SK-N-SH (cell line): ENCODE measurements at regions not wholly inside any gene's neighbourhood (a gene's known extent, or its start where the extent isn't known, plus 50 kb on each side); places are given as distances from the start of the nearest gene placed in this dataset.

Source experiments
- CTCF ChIA-PET: fragments of 300-600, 350-600 bp; formaldehyde crosslinking; extraction: SDS; loops from one replicate; lab custom pipeline; 2021; lab: Yijun Ruan, JAX
- POLR2A ChIA-PET: fragments of 350-600 bp; sonication (Branson Sonifier 250); formaldehyde crosslinking; extraction: SDS; loops from one replicate; lab custom pipeline; 2020; ENCODE audit warnings: antibody characterized with exemption, inconsistent platforms; lab: Yijun Ruan, JAX
- DNase-seq: peaks from one replicate; pipeline ENCODE4 v3.0.0; 2012
- H2AFZ ChIP-seq: fragments of 200-600 bp; sonication (generic); 2 replicates; pipeline ENCODE4 v1.8.1; 2016; ENCODE audit warnings: antibody characterized with exemption, mild to moderate bottlenecking, low read depth
- H3F3A ChIP-seq: fragments of 200-600 bp; sonication (generic); replicated peaks from 2 replicates; pipeline ENCODE3; 2016; ENCODE audit warnings: antibody characterized with exemption, mild to moderate bottlenecking; ENCODE audit not compliant: insufficient read depth
- H3K27ac ChIP-seq, 2 experiments: fragments of 200-500 bp in 1 of 2; fragments of 200-600 bp in 1 of 2; sonication (Bioruptor generic) in 1 of 2; sonication (generic), shearing (Covaris generic) in 1 of 2; 2 replicates each; pipeline versions ENCODE4 v1.5.1 to v1.6.1; 2014 to 2016; ENCODE audit warnings: low read depth in 2 of 2, inconsistent platforms in 1 of 2, low read length in 1 of 2, mild to moderate bottlenecking in 1 of 2, mixed read lengths in 1 of 2
- H3K27me3 ChIP-seq: fragments of 200-600 bp; sonication (generic), shearing (Covaris generic); 2 replicates; pipeline ENCODE4 v1.6.1; 2016; ENCODE audit warnings: mixed run types; ENCODE audit not compliant: insufficient read depth
- H3K36me3 ChIP-seq, 2 experiments: fragments of 200-500 bp in 1 of 2; fragments of 200-600 bp in 1 of 2; sonication (Bioruptor generic) in 1 of 2; sonication (generic) in 1 of 2; replicated peaks in 1 of 2; 2 replicates each; pipeline versions ENCODE3 to v1.5.1; 2014 to 2016; ENCODE audit warnings: low read length in 1 of 2, mild to moderate bottlenecking in 1 of 2; ENCODE audit not compliant: insufficient read depth in 2 of 2, control insufficient read depth in 1 of 2
- H3K4me1 ChIP-seq, 2 experiments: fragments of 200-500 bp in 1 of 2; fragments of 200-600 bp in 1 of 2; sonication (Bioruptor generic) in 1 of 2; sonication (generic), shearing (Covaris generic) in 1 of 2; 2 replicates each; pipeline versions ENCODE4 v1.5.1 to v1.6.1; 2014 to 2016; ENCODE audit warnings: low read depth in 1 of 2, low read length in 1 of 2, mixed run types in 1 of 2; ENCODE audit not compliant: insufficient read depth in 2 of 2, control insufficient read depth in 1 of 2
- H3K4me2 ChIP-seq: fragments of 200-600 bp; sonication (generic), shearing (Covaris generic); 2 replicates; pipeline ENCODE4 v1.6.1; 2017; ENCODE audit warnings: mixed run types
- H3K4me3 ChIP-seq, 2 experiments: fragments of 200-500 bp in 1 of 2; fragments of 200-600 bp in 1 of 2; sonication (Bioruptor generic) in 1 of 2; sonication (generic), shearing (Covaris generic) in 1 of 2; 2 replicates each; pipeline versions ENCODE4 v1.5.1 to v1.8.1; 2014 to 2016; ENCODE audit warnings: low read depth in 2 of 2, inconsistent platforms in 1 of 2, low read length in 1 of 2, mild to moderate bottlenecking in 1 of 2, mixed read lengths in 1 of 2, moderate library complexity in 1 of 2
- H3K79me2 ChIP-seq: fragments of 200-600 bp; sonication (generic); 2 replicates; pipeline ENCODE4 v1.8.1; 2017; ENCODE audit warnings: mild to moderate bottlenecking; ENCODE audit not compliant: insufficient read depth
- H3K9ac ChIP-seq: fragments of 200-600 bp; sonication (generic); 2 replicates; pipeline ENCODE4 v1.6.1; 2017; ENCODE audit warnings: mixed run types
- H3K9me2 ChIP-seq: fragments of 200-600 bp; sonication (generic); 2 replicates; pipeline ENCODE4 v1.6.1; 2017; ENCODE audit warnings: mixed run types
- H3K9me3 ChIP-seq: fragments of 200-600 bp; sonication (generic); 2 replicates; pipeline ENCODE4 v1.6.1; 2017; ENCODE audit warnings: mixed run types, mild to moderate bottlenecking, moderate library complexity
- H4K20me1 ChIP-seq: fragments of 200-600 bp; sonication (generic); 2 replicates; pipeline ENCODE4 v1.6.1; 2017; ENCODE audit warnings: mild to moderate bottlenecking, mixed run types; ENCODE audit not compliant: insufficient read depth
- EP300 ChIP-seq, 2 experiments: IDR thresholded peaks; 2 replicates each; pipeline versions ENCODE4 v1.4.0 to v1.6.1; 2012; ENCODE audit warnings: borderline replicate concordance in 1 of 2, low read depth in 1 of 2, low read length in 1 of 2
- EZH2phosphoT487 ChIP-seq: fragments of 200-600 bp; sonication (generic); IDR thresholded peaks from 2 replicates; pipeline ENCODE4 v1.6.1; 2017; ENCODE audit warnings: low read depth, mixed run types, mild to moderate bottlenecking, antibody characterized with exemption, moderate library complexity, borderline replicate concordance
- FOSL2 ChIP-seq: IDR thresholded peaks from 2 replicates; pipeline ENCODE4 v1.4.0; 2012; ENCODE audit warnings: low read depth, mild to moderate bottlenecking, moderate library complexity, borderline replicate concordance
- FOXJ3 ChIP-seq: sonication (generic); formaldehyde crosslinking; IDR thresholded peaks from 2 replicates; pipeline ENCODE4 v1.5.1; 2020; ENCODE audit warnings: mild to moderate bottlenecking, missing genetic modification reagents
- GABPA ChIP-seq: IDR thresholded peaks from 2 replicates; pipeline ENCODE4 v1.4.0; 2012; ENCODE audit warnings: low read depth, mild to moderate bottlenecking
- GATA2 ChIP-seq: sonication (generic); formaldehyde crosslinking; IDR thresholded peaks from 2 replicates; pipeline ENCODE4 v1.5.0; 2020; ENCODE audit warnings: mild to moderate bottlenecking, missing genetic modification reagents
- JUND ChIP-seq: IDR thresholded peaks from 2 replicates; pipeline ENCODE4 v1.4.0; 2012
- MEF2A ChIP-seq: IDR thresholded peaks from 2 replicates; pipeline ENCODE4 v1.4.0; 2012; ENCODE audit warnings: low read depth, borderline replicate concordance
- NRF1 ChIP-seq: IDR thresholded peaks from 2 replicates; pipeline ENCODE4 v1.6.1; 2012; ENCODE audit warnings: low read depth, mild to moderate bottlenecking, low read length
- RCOR1 ChIP-seq: fragments of 150-350 bp; IDR thresholded peaks from 2 replicates; pipeline ENCODE4 v1.6.1; 2017; ENCODE audit warnings: antibody characterized with exemption, low read length
- RXRA ChIP-seq: IDR thresholded peaks from 2 replicates; pipeline ENCODE4 v1.4.0; 2012; ENCODE audit warnings: low read depth, mild to moderate bottlenecking, borderline replicate concordance
- SIN3A ChIP-seq: IDR thresholded peaks from 2 replicates; pipeline ENCODE4 v1.6.1; 2012; ENCODE audit warnings: low read depth, mild to moderate bottlenecking, low read length, moderate library complexity, borderline replicate concordance
- SMC3 ChIP-seq: IDR thresholded peaks from 2 replicates; pipeline ENCODE4 v1.6.1; 2012; ENCODE audit warnings: low read depth, low read length, improper control_type of control experiment
- TEAD4 ChIP-seq: IDR thresholded peaks from 2 replicates; pipeline ENCODE4 v1.4.0; 2012; ENCODE audit warnings: mild to moderate bottlenecking, borderline replicate concordance; ENCODE audit not compliant: insufficient read depth
- WGBS: methylation state at CpG from one replicate; pipeline ENCODE4 v1.1.6; 2017; ENCODE audit warnings: low lambda C conversion rate; 5-methylcytosine and 5-hydroxymethylcytosine counted together
- TF ChIP-seq, protein P1 (sequence below): fragments of 150-350 bp; IDR thresholded peaks from 2 replicates; pipeline ENCODE4 v1.6.1; 2017; ENCODE audit warnings: antibody characterized with exemption, low read length, low read depth, borderline replicate concordance
- TF ChIP-seq, protein P2 (sequence below): IDR thresholded peaks from 2 replicates; pipeline ENCODE4 v1.4.0; 2012; ENCODE audit warnings: low read depth
- TF ChIP-seq, protein P3 (sequence below): fragments of 150-350 bp; IDR thresholded peaks from 2 replicates; pipeline ENCODE4 v1.6.1; 2016; ENCODE audit warnings: mild to moderate bottlenecking, low read depth, low read length
- TF ChIP-seq, protein P4 (sequence below): IDR thresholded peaks from 2 replicates; pipeline ENCODE4; 2012

DNA sequence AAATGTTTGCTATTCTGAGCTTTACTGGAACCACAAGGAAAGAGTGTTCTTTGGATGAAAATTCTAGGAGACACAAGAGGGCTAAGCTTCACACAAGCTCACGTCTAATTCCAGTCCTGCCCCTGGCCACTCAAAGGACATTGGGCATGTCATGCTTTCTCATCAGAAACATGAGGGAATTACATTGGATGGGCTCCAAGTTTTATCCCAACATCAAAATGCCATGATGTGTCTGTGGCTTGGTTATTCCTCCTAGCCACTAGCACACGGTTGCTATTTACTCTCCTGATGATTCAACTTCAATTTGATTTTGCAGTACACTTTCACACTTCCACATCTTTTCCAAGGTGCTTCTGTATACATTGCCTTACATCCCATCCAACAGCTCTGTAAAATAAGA, 149.6 kb upstream of the FAM9B start:
- H3K36me3 ChIP-seq = no peaks in the 10 kb centered on the region
- H3K9me2 ChIP-seq = no peaks in the 10 kb centered on the region
- H3K27me3 ChIP-seq = peaks cover 7% of the 10 kb centered on the region; the same call in 1 of the 2 replicates
- no peak for DNase-seq
- no peaks in the 10 kb centered on the region for H3K79me2 ChIP-seq
- TF ChIP-seq, protein P1, sequence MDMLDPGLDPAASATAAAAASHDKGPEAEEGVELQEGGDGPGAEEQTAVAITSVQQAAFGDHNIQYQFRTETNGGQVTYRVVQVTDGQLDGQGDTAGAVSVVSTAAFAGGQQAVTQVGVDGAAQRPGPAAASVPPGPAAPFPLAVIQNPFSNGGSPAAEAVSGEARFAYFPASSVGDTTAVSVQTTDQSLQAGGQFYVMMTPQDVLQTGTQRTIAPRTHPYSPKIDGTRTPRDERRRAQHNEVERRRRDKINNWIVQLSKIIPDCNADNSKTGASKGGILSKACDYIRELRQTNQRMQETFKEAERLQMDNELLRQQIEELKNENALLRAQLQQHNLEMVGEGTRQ = no peak
- TF ChIP-seq NRF1 (no peak), FOXJ3 (CRISPR knock-in tag) (no peak), TEAD4 (no peak), GATA2 (no peak), MEF2A (no peak), RCOR1 (no peak), RXRA (no peak), FOSL2 (no peak), SIN3A (no peak), JUND (no peak), EZH2phosphoT487 (no peak), SMC3 (no peak), EP300 (IDR thresholded peaks at IDR 0.05; ENCODE audit: borderline replicate concordance in 1 of 2, low read depth in 1 of 2, low read length in 1 of 2) (no peak), GABPA (no peak)
- TF ChIP-seq, protein P2, sequence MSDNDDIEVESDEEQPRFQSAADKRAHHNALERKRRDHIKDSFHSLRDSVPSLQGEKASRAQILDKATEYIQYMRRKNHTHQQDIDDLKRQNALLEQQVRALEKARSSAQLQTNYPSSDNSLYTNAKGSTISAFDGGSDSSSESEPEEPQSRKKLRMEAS = no peak
- TF ChIP-seq, protein P3, sequence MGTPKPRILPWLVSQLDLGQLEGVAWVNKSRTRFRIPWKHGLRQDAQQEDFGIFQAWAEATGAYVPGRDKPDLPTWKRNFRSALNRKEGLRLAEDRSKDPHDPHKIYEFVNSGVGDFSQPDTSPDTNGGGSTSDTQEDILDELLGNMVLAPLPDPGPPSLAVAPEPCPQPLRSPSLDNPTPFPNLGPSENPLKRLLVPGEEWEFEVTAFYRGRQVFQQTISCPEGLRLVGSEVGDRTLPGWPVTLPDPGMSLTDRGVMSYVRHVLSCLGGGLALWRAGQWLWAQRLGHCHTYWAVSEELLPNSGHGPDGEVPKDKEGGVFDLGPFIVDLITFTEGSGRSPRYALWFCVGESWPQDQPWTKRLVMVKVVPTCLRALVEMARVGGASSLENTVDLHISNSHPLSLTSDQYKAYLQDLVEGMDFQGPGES = no peak
- TF ChIP-seq, protein P4, sequence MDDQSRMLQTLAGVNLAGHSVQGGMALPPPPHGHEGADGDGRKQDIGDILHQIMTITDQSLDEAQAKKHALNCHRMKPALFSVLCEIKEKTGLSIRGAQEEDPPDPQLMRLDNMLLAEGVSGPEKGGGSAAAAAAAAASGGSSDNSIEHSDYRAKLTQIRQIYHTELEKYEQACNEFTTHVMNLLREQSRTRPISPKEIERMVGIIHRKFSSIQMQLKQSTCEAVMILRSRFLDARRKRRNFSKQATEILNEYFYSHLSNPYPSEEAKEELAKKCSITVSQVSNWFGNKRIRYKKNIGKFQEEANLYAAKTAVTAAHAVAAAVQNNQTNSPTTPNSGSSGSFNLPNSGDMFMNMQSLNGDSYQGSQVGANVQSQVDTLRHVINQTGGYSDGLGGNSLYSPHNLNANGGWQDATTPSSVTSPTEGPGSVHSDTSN = no peak
- TF ChIP-seq, all 33 proteins: peak for 0
- peaks cover 0 to 9% of the 10 kb centered on the region in 2 experiments; a peak in 2 of 4 replicates for H3K4me1 ChIP-seq
- no peak overlapping the region for H3K9ac ChIP-seq
- H3K4me3 ChIP-seq = no peak overlapping the region
- no peaks in the 10 kb centered on the region for H4K20me1 ChIP-seq
- ChIA-PET POLR2A (no interaction called here), CTCF (no interaction called here)
- H2AFZ ChIP-seq = no peak overlapping the region
- H3K27ac ChIP-seq = no peak overlapping the region
- H3F3A ChIP-seq = no peaks in the 10 kb centered on the region
- WGBS = 18% methylated on average over 2 of the region's 2 CpGs
- no peaks in the 10 kb centered on the region for H3K9me3 ChIP-seq
- no peak overlapping the region for H3K4me2 ChIP-seq
